Right ventricle myocardium superior (tissue), 1 donor: ENCODE measurements at regions not wholly inside any gene's neighbourhood (a gene's known extent, or its start where the extent isn't known, plus 50 kb on each side); places are given as distances from the start of the nearest gene placed in this dataset.
"Not testable (repeated sequence)": the region's sequence is repeated elsewhere in the genome, so short reads cannot be mapped to it uniquely, and the experiment has no call there.

Experiments used
- ATAC-seq: fragments of 200-7000 bp; cut with Tn5 transposase; one replicate; pipeline ENCODE4 v1.9.1; 2020; ENCODE audit warnings: mild to moderate bottlenecking; ENCODE audit not compliant: poor library complexity
- DNase-seq: peaks from one replicate; pipeline ENCODE4 v3.0.0-alpha.2; 2020
- intact Hi-C: fragments of 100-400 bp; cut with DNase I; formaldehyde crosslinking; loops from one replicate; pipeline ENCODE4 v1.11.2; 2022
- donor health status: DM: no; HTN: yes; CAD: no; lungs with severe emphysema.

DNA sequence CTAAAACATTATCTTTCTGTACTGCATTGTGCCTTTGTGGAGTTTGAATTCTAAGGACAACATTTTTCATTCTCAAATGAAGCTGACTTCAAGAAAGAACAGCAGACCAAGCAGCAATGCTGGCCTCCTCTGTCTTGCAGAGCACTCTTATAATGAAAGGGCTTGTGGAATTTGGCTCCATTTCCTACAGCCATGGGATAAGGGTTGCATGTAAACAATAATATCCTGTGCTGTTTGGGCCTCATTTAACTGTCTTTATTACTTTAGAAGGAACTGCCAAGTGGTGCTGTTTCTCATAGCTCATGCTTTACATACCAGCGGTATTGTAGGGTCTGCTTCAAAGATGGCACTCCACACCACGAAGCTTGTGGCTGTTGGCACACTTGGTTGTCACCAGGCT is 111.4 kb upstream of the EOLA2 start:
- ATAC-seq (no peak), DNase-seq (no peak)
- intact Hi-C loops: no loop called here

DNA sequence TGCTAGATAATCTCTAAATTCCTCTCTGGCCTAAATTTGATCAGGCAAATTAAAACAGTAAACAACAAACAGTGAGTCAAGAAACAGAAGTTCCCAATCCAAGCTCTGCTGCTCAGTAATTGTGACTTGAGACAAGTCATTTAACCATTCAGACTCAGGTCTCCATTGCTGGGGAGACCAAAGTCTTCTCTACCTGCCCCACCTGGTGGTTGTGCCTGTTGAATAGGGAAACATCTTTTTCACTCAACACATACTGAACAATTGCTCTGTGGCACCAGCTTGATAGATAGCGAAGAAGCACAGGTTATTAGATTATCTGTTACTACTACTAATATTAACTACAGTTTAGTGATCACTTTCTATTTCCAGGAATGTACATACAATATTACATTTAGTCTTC is 112.1 kb upstream of the EOLA2 start:
- intact Hi-C loops: no loop called here
- no peak for DNase-seq
- ATAC-seq: no peak

DNA sequence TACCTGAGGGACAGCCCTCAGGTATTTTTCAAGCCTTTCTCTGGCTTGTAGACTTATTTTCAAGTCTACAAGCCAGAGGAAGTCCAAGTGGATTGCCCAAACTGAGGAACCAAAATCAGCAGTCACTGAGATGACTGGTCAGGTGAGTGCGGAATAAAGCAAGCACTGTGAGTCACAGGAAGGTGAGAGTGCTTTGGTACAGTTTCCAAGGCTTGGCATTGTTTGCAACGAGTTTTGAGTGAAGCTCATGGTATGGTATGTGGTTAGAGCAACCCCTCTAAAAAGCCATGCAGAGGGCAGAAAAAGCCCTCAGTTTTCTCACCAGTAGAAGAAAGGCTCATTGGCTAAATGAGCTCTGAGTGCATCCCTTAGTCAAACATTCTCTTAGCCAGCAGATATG is 112.8 kb upstream of the EOLA2 start:
- DNase-seq: no peak
- ATAC-seq: no peak
- intact Hi-C loops: no loop called here

DNA sequence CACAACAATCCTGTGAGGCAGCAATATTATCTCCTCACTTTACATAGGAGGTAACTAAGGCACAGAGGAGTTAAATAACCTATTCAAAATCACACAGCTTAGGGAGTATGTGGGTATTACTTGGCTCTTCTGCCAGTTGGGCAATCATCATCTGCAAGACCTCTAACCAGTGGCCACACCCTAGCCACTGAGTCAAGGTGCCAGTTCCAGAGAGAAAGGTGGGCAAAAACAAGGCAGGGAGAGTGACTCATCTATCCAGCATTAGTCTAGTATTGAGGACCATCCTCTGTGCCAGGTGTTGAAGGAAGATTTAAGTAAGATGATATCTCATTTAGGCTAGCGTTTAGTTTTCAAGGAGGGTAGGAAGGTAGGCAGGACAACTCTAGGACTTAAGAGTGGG is 113.9 kb upstream of the EOLA2 start:
- DNase-seq: no peak
- intact Hi-C loops: no loop called here
- ATAC-seq: no peak

DNA sequence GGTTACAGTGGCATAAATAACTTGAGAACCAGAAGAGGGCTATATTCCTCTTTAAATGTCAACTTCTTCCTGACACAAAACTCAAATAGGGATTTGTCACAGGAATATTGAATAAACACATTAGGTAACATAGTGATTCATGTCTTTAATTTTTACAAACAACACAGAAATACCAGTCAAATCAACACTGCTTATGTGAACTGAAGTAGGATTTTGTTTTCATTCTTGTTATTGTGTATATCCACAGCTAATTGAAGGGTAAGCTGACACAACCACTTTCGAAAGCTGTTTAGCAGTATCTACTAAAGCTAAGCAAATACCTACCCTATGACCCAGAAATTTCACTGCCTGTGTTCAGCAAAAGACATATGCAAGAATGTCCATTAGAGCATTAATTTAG is 120.4 kb upstream of the EOLA2 start:
- intact Hi-C loops: no loop called here
- no peak for ATAC-seq
- DNase-seq: no peak

DNA sequence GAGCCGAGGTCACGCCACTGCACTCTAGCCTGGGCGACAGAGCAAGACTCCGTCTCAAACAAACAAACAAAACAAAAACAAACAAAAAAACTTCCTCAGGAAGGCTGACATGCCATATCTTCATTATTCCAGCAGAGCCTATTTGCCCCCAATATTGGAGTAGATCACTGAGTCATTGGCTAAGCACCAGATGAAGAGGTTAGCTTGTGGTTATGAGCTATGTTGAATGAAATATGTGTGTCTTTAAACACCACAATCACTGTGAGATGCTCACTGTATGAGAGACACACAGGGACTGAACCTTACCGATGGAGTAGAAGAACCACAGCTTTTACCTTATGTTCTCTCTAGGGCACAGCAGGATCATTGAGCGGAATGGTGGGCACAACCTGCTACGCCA is 122.1 kb upstream of the EOLA2 start:
- ATAC-seq: no peak
- no peak for DNase-seq
- intact Hi-C loops: no loop called here

DNA sequence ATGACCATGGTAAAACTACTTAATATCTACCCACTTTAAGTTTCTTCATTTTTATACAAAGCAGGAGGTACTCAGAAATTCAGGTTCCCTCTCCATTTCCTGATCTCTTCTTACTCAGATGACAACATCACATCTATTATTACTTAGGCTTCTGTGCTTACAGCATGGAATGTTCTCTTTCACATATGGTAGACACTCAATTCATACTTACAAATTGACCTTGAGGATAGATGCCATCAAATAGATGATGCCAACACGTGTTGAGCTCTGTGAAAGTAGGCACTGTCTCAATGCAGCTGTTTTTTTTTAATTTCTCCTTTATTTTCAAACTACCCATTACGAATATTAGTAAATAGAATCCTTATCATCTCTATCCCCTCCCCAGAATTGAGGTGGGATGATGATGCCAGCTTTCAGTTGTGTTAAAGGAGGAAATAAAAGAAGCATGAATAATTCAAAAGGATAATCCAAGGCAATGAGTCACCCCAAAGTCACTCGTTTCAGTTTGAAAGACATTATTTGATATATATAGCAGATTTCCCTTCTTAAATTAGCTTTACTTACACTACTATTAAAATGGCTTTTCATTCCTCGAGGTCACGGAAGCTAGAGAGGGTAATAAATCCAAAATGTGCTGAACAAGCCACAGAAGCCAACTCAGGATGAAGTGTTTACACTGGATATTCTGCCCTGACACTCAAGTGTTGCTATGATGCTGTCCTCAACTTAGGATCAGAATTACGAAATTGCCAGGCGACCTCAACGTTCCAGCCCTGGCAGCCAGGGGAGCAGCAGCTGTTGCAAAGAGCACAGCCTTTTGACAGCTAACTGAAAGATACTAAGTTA is 124.2 kb upstream of the EOLA2 start:
- intact Hi-C loops: no loop called here

DNA sequence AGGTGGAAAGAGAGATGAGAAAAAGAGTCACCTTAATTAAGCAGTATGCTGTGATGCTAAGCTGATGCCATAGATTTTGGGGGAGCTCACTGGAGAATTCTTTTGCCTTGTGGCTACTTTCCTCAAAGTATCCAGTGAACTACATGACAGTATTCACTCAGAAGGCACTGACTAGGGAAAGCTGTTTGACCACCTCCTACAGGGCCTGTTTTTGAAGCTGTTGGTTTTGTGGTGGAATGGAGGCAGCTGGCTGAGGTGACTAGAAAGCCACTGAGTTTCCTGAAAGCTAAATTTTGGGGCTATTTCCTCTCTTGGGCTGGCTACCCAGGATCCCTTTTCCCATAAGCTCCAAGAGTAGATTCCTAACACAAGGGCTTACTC is 124.8 kb upstream of the EOLA2 start:
- ATAC-seq (no peak), DNase-seq (no peak)
- intact Hi-C loops: no loop called here

More for the DNA sequence above, 124.2 kb upstream of the EOLA2 start:
- DNase-seq (peak; percentile 53), ATAC-seq (peak; percentile 95)

DNA sequence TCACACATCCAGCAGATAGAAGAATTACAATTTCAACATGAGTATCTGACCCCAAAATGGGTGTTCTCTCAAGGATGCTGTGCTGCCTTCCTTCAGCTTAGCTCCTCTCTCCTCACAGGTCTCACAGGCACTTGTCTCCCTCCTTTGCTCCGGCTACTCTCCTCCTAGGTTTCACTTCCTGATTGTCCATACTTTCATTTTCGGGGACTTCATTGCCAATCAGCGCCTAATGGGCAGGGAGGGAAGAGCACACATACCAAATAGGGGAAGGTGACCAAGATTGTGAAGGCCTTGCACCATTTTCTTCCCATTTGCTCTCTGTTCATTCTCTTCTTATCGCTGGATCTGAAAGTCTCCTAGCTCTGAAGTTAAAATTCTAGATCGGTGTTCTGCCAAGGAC is 125.4 kb upstream of the EOLA2 start:
- ATAC-seq (no peak), DNase-seq (no peak)
- intact Hi-C loops: no loop called here

DNA sequence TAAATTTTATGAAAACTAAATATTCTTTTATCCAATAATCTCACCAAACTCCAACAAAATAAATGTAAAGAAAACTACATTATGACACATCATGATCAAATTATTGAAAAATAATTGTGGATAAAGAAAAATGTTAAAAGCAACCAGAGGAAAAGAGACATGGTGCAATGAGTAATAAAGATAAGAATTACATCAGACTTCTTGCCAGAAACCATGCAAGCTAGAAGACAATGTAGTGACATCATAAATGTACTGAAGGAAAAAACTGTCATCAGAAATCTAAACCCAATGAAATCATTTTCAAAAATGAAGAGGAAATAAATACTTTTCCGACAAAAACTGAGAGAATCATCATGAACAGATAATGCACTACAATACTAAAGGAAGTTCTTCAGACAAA is 135.9 kb upstream of the EOLA2 start:
- intact Hi-C loops: no loop called here
- no peak for ATAC-seq
- no peak for DNase-seq

DNA sequence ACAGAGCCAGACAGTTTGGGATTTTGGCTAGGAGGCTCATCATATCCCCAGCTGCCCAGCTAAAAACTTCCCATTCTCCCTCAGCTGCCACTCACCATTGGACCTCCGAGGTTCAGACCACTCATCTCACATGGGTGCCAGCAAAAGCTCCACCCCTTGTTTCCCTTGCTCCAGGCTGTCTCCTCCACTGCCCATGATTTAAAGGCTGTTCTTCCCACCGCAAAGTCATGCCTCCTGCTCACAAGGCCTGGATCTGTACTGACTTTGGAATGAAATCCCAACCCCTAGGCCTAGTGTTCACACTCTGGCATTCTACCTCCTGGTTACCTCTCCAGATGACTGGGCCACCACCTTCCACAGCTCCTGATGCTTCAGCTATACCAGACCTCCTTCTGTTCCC is 142.2 kb upstream of the EOLA2 start:
- ATAC-seq (no peak), DNase-seq (no peak)
- intact Hi-C loops: no loop called here

DNA sequence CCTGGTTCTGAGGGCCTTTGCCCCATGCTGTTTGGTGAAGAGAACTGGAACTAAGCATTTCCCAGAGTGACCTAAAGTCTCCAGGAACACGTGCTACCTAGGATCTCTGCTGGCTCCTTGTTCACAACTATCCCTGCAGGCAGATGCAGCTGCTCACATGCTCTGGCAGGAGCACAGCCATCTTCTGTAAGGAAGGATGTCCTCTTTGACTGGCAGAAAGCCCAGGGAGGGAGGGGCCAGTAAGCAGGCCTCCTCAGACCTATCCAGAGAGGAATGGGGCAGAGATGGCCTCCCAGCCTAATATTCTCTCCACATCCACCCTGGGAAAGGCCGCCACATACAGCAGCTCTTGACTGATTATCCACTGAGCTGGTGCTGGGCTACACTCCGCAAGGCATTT is 142.8 kb upstream of the EOLA2 start:
- ATAC-seq (no peak), DNase-seq (no peak)

DNA sequence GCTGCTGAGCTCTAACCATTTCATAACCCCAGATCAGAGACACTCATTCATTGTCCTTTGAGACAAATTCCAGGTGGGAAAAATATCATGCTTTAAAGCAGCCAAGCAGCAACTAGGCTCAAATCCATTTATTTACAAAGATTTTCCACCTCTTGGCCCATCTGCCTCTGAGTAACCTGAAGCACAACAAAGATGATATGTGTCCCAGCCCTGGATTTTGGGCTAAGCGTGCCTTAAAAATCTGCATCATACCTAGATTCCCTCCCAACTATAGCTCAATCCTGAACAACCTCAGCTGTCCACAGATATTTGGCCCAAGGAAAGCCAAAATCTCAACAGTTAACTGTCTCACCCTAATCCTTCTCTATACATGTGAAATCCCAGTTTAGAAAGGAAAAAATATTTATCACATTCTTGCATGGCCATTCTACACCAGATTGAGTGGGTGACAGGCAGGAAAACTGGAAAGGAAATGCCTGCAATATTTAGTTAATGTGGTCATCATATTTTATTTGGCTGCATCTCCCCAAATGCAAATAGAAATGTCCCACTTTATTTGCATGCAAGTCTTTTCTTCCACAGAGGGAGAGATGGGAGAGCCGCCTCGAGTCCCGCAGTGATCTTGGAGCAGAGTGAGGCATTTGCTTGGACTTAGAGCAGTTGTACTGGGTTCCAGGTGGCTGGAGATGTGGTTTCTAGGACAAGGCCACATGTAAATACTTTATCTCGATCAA is 146.4 kb upstream of the EOLA2 start:
- ATAC-seq (no peak), DNase-seq (no peak)
- intact Hi-C loops: no loop called here

More for the DNA sequence above, 142.8 kb upstream of the EOLA2 start:
- intact Hi-C loops: no loop called here

DNA sequence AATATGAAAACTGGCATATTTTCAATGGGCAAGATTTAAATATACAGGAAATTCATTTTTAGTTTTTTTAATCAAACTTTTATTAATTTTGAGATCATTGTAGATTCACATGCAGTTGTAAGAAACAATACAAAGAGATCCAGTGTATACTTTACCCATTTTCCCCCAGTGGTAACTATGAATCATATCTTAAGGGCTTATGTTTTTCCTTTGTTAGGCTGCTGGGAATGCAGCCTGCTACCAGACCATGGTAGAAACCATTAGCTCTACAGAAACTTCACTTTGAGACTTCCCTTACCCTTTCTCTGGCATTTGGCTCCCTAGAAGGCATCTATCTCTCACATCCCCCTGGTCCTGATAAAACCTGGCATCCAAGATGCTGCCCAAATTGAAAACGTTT is 147.6 kb upstream of the EOLA2 start:
- no peak for ATAC-seq
- no peak for DNase-seq
- intact Hi-C loops: no loop called here

DNA sequence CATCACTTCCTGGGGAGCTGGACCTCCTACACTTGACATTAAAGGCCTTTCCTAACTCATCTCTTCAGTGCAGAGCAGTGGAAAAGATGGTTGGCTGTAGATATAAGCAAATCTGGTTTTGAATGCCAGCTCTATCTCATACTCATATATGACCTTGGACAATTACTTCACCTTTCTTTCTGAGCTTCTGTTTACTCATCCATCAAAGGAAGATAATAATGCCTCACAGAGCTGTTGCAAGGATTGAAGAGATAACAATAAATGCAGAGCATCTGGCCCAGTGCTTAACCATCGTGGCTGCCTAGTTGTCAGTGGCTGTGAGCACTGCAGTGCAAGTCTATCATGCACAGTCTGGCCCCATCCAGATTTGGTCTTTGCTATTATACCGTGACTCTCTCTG is 148.1 kb upstream of the EOLA2 start:
- intact Hi-C loops: no loop called here
- no peak for ATAC-seq
- DNase-seq: no peak

DNA sequence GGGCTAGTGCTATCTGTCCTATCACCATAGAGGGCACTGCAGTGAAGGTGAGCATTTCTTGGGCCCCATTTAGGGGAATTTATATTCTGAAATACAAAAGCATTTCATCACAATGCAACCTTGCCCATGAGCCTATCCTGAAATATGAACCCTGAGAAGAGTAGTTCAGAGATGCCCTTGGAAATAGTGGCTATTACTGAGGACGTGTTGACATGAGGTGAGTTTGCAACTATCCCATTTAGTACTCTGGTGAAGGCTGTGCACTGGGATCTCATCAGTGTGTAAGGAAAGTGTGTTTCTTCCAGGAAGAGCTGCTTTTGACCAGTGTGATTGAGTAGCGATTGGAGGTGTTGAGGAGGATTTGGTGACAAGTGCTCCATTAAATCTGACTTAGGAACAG is 149.3 kb upstream of the EOLA2 start:
- ATAC-seq: no peak
- DNase-seq: no peak
- intact Hi-C loops: no loop called here

DNA sequence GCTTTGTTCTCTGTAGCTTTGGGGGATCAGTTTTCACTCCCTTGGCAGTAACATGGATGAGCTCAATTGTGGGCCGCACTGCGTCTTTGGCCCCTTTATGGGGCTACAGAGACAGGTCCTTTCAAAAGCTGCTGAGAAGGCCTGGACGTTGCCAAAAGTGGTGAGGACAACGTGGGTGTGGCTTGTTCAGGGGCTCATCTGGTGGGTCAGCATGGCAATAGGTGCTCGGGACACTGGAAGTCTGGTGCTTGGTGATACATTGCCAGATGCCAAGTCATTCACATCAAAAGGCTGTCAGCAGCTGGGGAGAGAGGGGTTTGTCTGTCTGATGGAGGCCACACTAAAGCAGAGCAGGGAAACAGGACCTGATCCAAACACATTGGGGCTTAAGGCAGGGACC is 149.8 kb upstream of the EOLA2 start:
- ATAC-seq (no peak), DNase-seq (no peak)
- intact Hi-C loops: no loop called here

DNA sequence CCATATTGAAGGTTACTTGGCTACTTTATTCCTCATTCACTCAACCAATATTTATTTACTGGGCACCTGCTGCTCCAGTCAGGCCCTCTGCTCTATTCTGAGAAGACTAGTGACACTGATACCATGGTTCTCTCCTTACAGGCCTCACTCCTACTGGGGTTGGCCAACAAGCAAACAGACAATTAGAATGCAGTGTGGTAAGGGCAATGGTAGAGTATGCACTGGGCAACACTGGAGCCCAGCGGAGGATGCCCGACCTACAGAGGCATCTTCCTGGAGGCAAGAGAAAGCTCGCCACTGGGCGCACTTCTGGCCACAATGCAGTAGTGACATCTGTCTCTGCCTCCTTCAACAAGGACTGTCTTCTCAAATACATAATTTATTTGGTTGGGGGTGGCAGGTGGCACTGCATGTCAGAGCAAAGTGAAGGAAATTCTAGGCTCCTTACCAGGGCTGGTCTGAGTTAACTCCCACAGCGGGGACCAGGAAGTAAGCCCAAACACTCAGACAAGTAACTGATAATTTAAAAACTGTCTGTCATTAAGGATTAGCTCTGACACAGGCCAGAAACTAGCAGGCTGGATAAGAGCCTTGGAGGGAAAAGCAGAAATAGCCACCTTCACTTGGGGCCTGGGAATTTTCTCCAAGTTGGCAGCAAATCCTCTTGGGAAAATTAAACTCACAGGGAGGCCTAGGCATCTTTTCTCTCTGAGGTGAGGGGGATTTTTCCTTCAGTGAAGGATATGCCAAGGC is 150.7 kb upstream of the EOLA2 start:
- no peak for DNase-seq
- intact Hi-C loops: no loop called here
- ATAC-seq: no peak

DNA sequence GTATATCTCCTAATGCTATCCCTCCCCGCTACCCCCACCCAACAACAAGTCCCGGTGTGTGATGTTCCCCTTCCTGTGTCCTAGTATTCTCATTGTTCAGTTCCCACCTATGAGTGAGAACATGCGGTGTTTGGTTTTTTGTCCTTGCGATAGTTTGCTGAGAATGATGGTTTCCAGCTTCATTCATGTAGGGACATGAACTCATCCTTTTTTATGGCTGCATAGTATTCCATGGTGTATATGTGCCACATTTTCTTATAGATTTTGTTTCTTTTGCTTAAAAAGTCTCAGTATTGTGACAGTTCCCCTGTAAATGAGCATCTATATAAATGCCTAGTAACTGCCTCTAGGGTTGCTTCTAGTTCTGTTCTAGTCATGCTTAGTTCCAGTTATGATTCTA is 153.0 kb upstream of the EOLA2 start:
- intact Hi-C loops, ATAC-seq, DNase-seq: not testable (repeated sequence)

DNA sequence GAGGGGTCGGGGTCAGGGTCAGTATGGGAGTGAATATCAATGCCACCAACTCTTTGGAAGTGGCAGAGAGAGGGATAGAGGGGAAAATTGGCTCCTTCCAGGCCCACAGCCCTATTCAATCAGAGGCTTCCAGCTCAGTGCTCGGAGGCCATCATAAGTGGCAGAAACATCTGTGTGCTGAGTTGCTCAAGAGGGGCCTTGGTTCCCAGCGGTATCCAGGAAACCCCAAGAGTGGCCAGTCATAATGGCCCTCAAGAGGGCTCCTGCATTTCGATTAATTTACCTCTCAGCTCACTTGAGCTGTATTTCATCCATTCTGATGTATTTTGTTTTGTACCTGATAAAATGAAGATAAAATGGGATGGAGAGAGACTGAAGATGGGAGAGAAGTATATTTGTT is 154.3 kb upstream of the EOLA2 start:
- DNase-seq (no peak), ATAC-seq (no peak)
- intact Hi-C loops: no loop called here
